ENCODE measurements at regions not wholly inside any gene's neighbourhood (a gene's known extent, or its start where the extent isn't known, plus 50 kb on each side); places are given as distances from the start of the nearest gene placed in this dataset.

- peak overlapping the region; percentile 94 for H2AK9ac ChIP-seq (replicated peaks; ENCODE audit: low read depth, low read length, poor library complexity)
- H3K4ac ChIP-seq (ENCODE audit: low read depth, low read length) = peak overlapping the region; percentile 40; the same call in 1 of the 2 replicates
- H2BK120ac ChIP-seq (ENCODE audit: low read depth, low read length) = peak overlapping the region; percentile 49; the same call in 1 of the 2 replicates
- H3K9ac ChIP-seq (ENCODE audit: low read depth, low read length) = no peak overlapping the region
- BruUV-seq (replicated peaks) = no TSS peak
- no peak overlapping the region for H3K23ac ChIP-seq (ENCODE audit: low read depth, low read length)
- no peak for TF ChIP-seq MAFK (IDR thresholded peaks at IDR 0.05; ENCODE audit: low read depth, low read length)
- no peak for TF ChIP-seq CEBPB (IDR thresholded peaks at IDR 0.05; ENCODE audit: low read depth, low read length)
- no peak for TF ChIP-seq BHLHE40 (IDR thresholded peaks at IDR 0.05; ENCODE audit: low read depth, low read length)
- TF ChIP-seq RFX5 (IDR thresholded peaks at IDR 0.05; ENCODE audit: low read depth, low read length) = no peak
- no peak for TF ChIP-seq ELK1 (IDR thresholded peaks at IDR 0.05; ENCODE audit: borderline replicate concordance, low read depth, low read length)
- no peak for TF ChIP-seq MXI1 (IDR thresholded peaks at IDR 0.05; ENCODE audit: borderline replicate concordance, low read depth, low read length)
- TF ChIP-seq CTCF (conservative IDR thresholded peaks at IDR 0.05; ENCODE audit: low read depth, low read length) = no peak
- TF ChIP-seq NFE2L2 (IDR thresholded peaks at IDR 0.05; ENCODE audit: low read depth, low read length) = no peak
- TF ChIP-seq CHD1 (IDR thresholded peaks at IDR 0.05; ENCODE audit: low read depth, low read length) = no peak
- TF ChIP-seq POLR2A (IDR thresholded peaks at IDR 0.05; ENCODE audit: low read depth, low read length) = no peak
- TF ChIP-seq MAZ (IDR thresholded peaks at IDR 0.05; ENCODE audit: borderline replicate concordance, low read depth, low read length) = no peak
- TF ChIP-seq USF2 (IDR thresholded peaks at IDR 0.05; ENCODE audit: low read depth, low read length) = no peak
- no peak for TF ChIP-seq SMC3 (IDR thresholded peaks at IDR 0.05; ENCODE audit: low read depth, low read length)
- no peak for TF ChIP-seq RAD21 (IDR thresholded peaks at IDR 0.05; ENCODE audit: low read length)
- TF ChIP-seq FOS (IDR thresholded peaks at IDR 0.05; ENCODE audit: low read depth, low read length) = no peak
- no peak for TF ChIP-seq RCOR1 (IDR thresholded peaks at IDR 0.05; ENCODE audit: insufficient replicate concordance, low read length)
- no peaks in the 10 kb centered on the region for H3K27me3 ChIP-seq (ENCODE audit: control insufficient read depth, insufficient read depth, low read length)
- ATAC-seq (ENCODE audit: low read depth) = no peak
- H4K20me1 ChIP-seq (ENCODE audit: insufficient read depth, low read length) = no peaks in the 10 kb centered on the region
- H3K14ac ChIP-seq (replicated peaks; ENCODE audit: low read depth, low read length) = no peak overlapping the region; the same call in 1 of the 2 replicates
- no peak overlapping the region for H3K27ac ChIP-seq (ENCODE audit: insufficient read depth, low read length)
- dilution Hi-C loops (cut with HindIII; ENCODE audit: low sequenced_read_pairs, unreplicated experiment) (no loop called here), in situ Hi-C loops (cut with MboI; ENCODE audit: low sequenced_read_pairs) (no loop called here), intact Hi-C loops (cut with micrococcal nuclease) (no loop called here)
- H2AFZ ChIP-seq (replicated peaks; ENCODE audit: low read length, poor library complexity) = peak overlapping the region; percentile 47
- peaks cover 3% of the 10 kb centered on the region; the same call in 1 of the 2 replicates for H3K9me1 ChIP-seq (ENCODE audit: insufficient read depth, low read length)
- H4K5ac ChIP-seq (ENCODE audit: low read depth, low read length) = no peak overlapping the region
- WGBS, 2 experiments (ENCODE audit: extremely low coverage in 2 of 2, insufficient read length in 1 of 2) = 62% methylated on average over 2 of the region's 6 CpGs; no CpG with 5 or more reads in 1 of the 2 experiments
- no peak overlapping the region for H3K4me3 ChIP-seq (ENCODE audit: insufficient read depth, low read depth, low read length)
- ChIA-PET POLR2A (ENCODE audit: unreplicated experiment) (no interaction called here), CTCF (no interaction called here)
- H2BK15ac ChIP-seq (ENCODE audit: low read depth, low read length) = no peak overlapping the region
- H4K91ac ChIP-seq (ENCODE audit: insufficient read depth, low read depth, low read length) = no peak overlapping the region; the same call in 1 of the 2 replicates
- H4K8ac ChIP-seq (ENCODE audit: low read depth in 2 of 2, low read length in 2 of 2) = peak overlapping the region in 1 of 2 experiments; percentile 60; a peak in 2 of 4 replicates
- no peak overlapping the region for H2BK5ac ChIP-seq (ENCODE audit: low read depth, low read length, poor library complexity, severe bottlenecking)
- no peak overlapping the region for H2AK5ac ChIP-seq (ENCODE audit: low read depth, low read length)
- no peaks in the 10 kb centered on the region for H3K36me3 ChIP-seq (ENCODE audit: control insufficient read depth, insufficient read depth, low read length)
- no peaks in the 10 kb centered on the region for H3K79me1 ChIP-seq (ENCODE audit: low read depth in 1 of 2, low read length in 2 of 2)
- H3K4me1 ChIP-seq (ENCODE audit: control insufficient read depth, insufficient read depth, low read length) = peaks cover 2% of the 10 kb centered on the region; the same call in 1 of the 2 replicates
- H2BK20ac ChIP-seq (ENCODE audit: low read depth, low read length) = no peak overlapping the region
- H3K18ac ChIP-seq (ENCODE audit: low read depth, low read length) = no peak overlapping the region
- peaks cover 4% of the 10 kb centered on the region; the same call in 1 of the 2 replicates for H3K9me3 ChIP-seq (ENCODE audit: control insufficient read depth, insufficient read depth, low read length)
- H3K56ac ChIP-seq (ENCODE audit: extremely low read depth, insufficient read depth, low read length) = no peak overlapping the region
- no peak for DNase-seq
- no peak overlapping the region for H3K4me2 ChIP-seq (ENCODE audit: low read depth, low read length)
Measured at GRCh38 chr9:129423216-129423615, 197.7 kb downstream of the C9orf50 start.
